ENCODE measurements at regions not wholly inside any gene's neighbourhood (a gene's known extent, or its start where the extent isn't known, plus 50 kb on each side); places are given as distances from the start of the nearest gene placed in this dataset.

- Histone ChIP-seq H3K4me1 (ENCODE audit: low read depth) (no peaks in the 10 kb centered on the region), H3K4me3 (no peak overlapping the region), H3K27ac (no peak overlapping the region), H3K9me3 (ENCODE audit: low read depth) (no peaks in the 10 kb centered on the region), H3K36me3 (no peaks in the 10 kb centered on the region), H3K27me3 (no peaks in the 10 kb centered on the region)
- TF ChIP-seq CTCF (IDR thresholded peaks at IDR 0.05; ENCODE audit: low read depth, low read length): no peak
- no peak for DNase-seq (ENCODE audit: low read depth in 1 of 2, low spot score in 1 of 2)
These were observed 1068.1 kb upstream of the PCDH20 start for GRCh38 chr13:62483774-62484173.

GRCh38 chr13:62482351-62482750 lies 1066.7 kb upstream of the PCDH20 start:
- Histone ChIP-seq H3K4me3 (no peak overlapping the region), H3K27me3 (no peaks in the 10 kb centered on the region), H3K27ac (no peak overlapping the region), H3K4me1 (ENCODE audit: low read depth) (no peaks in the 10 kb centered on the region), H3K9me3 (ENCODE audit: low read depth) (no peaks in the 10 kb centered on the region), H3K36me3 (no peaks in the 10 kb centered on the region)
- TF ChIP-seq CTCF (IDR thresholded peaks at IDR 0.05; ENCODE audit: low read depth, low read length): no peak
- no peak for DNase-seq (ENCODE audit: low read depth in 1 of 2, low spot score in 1 of 2)

GRCh38 chr13:62473944-62474237 lies 1058.2 kb upstream of the PCDH20 start:
- H3K4me3 ChIP-seq: no peak overlapping the region
- no peak for DNase-seq (ENCODE audit: low read depth in 1 of 2, low spot score in 1 of 2)
- H3K36me3 ChIP-seq: no peaks in the 10 kb centered on the region

GRCh38 chr13:62473190-62473943 lies 1057.7 kb upstream of the PCDH20 start:
- Histone ChIP-seq H3K36me3 (no peaks in the 10 kb centered on the region), H3K9me3 (ENCODE audit: low read depth) (no peaks in the 10 kb centered on the region), H3K27ac (no peak overlapping the region), H3K4me3 (no peak overlapping the region), H3K4me1 (ENCODE audit: low read depth) (no peaks in the 10 kb centered on the region), H3K27me3 (no peaks in the 10 kb centered on the region)
- no peak for DNase-seq (ENCODE audit: low read depth in 1 of 2, low spot score in 1 of 2)
- TF ChIP-seq CTCF (IDR thresholded peaks at IDR 0.05; ENCODE audit: low read depth, low read length): no peak

More at GRCh38 chr13:62473944-62474237, 1058.2 kb upstream of the PCDH20 start:
- no peak for TF ChIP-seq CTCF (IDR thresholded peaks at IDR 0.05; ENCODE audit: low read depth, low read length)
- Histone ChIP-seq H3K27me3 (no peaks in the 10 kb centered on the region), H3K9me3 (ENCODE audit: low read depth) (no peaks in the 10 kb centered on the region), H3K4me1 (ENCODE audit: low read depth) (no peaks in the 10 kb centered on the region), H3K27ac (no peak overlapping the region)

- Histone ChIP-seq H3K9me3 (ENCODE audit: low read depth) (no peaks in the 10 kb centered on the region), H3K27me3 (no peaks in the 10 kb centered on the region), H3K4me3 (no peak overlapping the region), H3K36me3 (no peaks in the 10 kb centered on the region), H3K4me1 (ENCODE audit: low read depth) (no peaks in the 10 kb centered on the region), H3K27ac (no peak overlapping the region)
- DNase-seq (ENCODE audit: low read depth in 1 of 2, low spot score in 1 of 2): no peak
- TF ChIP-seq CTCF (IDR thresholded peaks at IDR 0.05; ENCODE audit: low read depth, low read length): no peak
These were observed 1038.1 kb upstream of the PCDH20 start for GRCh38 chr13:62453761-62454160.
